AG20443 (cell line): ENCODE measurements at regions not wholly inside any gene's neighbourhood (a gene's known extent, or its start where the extent isn't known, plus 50 kb on each side); places are given as distances from the start of the nearest gene placed in this dataset.
A peak's percentile ranks its signal among the peaks of the same experiment; 100 is the strongest.

Experiments used
- DNase-seq: peaks from one replicate; pipeline ENCODE4 v3.0.0; 2012; ENCODE audit warnings: low spot score, mixed read lengths

GRCh38 chr6:113089056-113089455 is 741.9 kb downstream of the RFPL4B start:
- DNase-seq: no peak

DNA sequence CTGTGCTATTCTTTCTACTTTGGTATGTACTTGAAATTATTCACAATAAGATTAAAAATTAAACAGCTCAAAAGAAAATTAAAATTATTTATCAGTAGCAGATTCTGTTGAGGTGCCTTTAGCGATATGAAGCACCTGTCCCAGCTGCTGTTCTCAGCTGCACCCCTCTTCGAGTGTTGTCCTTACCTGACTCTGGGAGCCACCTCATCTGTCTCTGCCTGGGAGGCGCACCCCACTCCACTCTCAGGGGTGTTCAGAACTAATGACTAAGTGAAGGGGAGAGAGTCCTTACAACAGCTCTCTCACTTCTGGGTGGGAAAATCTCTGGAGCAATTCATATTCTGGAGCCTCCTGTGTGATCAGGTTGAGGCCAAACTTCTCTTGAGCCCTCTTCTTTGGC is 745.7 kb downstream of the RFPL4B start:
- DNase-seq: no peak

DNA sequence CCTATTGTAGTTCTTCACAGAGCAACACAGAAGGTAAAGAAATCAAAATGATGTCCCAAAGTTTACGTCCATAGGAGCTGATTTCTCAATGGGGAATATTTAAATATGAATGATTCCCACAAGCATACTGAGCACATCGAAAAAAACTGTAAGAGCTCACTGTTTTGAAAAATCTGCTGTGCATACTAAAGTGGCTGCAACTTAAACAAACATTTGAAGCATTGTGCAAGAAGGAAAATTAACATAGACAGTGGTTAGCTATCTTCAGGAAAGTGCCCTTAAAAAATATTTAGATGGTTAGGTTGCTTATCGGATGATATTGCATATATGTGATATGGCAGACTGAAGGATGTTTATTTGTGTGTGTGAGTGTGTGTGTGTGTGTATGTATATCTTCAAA is 747.6 kb downstream of the RFPL4B start:
- no peak for DNase-seq

DNA sequence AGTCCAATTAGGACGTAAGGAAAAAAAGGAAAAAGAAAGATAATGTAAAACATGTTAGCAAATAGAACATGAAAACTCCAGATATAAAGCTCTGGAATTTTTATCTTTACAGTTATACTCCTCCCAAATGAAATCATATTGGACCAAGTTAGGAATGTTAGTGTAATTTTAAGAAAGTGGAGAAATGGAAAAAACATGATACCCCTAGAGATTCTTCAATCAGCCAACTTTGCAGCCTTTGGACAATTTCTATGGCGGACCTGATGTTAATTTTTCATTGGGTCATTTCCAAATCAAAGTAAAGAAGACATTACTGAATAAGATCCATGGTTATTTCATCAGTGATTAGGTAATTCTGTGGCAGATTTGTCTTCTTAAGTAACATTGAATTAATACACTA is 748.7 kb downstream of the RFPL4B start:
- DNase-seq: no peak

DNA sequence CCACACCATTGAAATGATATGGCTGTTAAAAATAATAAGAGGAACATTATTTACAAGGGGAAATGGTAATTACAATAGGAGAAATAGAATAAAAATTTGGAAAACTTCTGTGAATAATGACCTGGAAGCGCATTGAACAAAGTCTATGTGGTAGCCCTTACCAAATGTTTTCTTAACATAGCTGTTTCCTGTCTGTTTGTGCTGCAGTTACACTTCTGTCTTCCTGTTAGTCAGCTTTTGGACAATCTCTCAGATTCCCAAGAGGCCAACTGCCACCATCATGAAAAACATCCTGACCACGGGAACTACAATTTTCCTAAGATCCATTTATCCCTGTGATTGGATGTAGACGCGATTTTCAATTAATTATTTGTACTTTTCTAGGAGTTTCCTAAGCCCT is 754.4 kb upstream of the MARCKS start:
- DNase-seq: no peak

- DNase-seq: peak; percentile 23
Observed at GRCh38 chr6:113103634-113104361, 753.3 kb upstream of the MARCKS start.

DNA sequence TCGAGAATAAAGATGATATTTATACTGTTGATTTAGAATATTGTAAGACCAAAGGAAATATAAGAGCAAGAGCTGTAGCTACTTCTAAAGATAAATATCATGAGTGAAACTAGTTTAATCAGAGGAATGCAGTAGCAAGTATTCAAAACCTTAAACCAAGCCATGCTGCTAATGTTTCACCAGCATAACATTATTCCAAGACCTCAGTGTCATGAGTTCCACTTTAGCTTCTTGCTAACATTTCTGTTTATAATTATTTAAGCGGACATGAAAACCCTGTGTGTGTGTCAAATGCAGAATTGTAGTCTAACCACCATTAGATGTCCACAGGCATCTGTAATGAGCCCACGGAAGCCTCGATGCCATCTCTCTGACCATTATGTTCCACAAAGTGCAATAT is 752.6 kb upstream of the MARCKS start:
- no peak for DNase-seq

DNA sequence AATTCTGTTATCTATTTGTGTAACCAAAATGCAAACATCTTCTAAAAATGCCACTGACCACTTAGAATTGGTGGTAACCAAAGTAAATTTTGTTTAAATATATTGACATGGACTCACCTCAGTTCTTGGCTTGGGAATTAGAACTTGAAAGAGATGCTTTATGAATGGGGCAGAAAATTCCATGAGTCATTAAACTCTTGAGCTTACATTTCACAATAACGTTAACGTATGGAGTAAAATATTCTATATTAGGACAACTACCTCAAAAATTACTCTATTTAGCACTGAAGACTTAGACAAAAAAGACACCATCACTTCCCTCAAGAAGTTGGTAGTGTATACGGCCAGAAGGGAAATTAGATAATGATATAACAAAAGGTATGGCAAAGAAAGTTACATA is 752.2 kb upstream of the MARCKS start:
- no peak for DNase-seq

GRCh38 chr6:113110211-113110610 is 746.9 kb upstream of the MARCKS start:
- no peak for DNase-seq

- DNase-seq: no peak
Observed at GRCh38 chr6:113111550-113111949, 745.6 kb upstream of the MARCKS start.

DNA sequence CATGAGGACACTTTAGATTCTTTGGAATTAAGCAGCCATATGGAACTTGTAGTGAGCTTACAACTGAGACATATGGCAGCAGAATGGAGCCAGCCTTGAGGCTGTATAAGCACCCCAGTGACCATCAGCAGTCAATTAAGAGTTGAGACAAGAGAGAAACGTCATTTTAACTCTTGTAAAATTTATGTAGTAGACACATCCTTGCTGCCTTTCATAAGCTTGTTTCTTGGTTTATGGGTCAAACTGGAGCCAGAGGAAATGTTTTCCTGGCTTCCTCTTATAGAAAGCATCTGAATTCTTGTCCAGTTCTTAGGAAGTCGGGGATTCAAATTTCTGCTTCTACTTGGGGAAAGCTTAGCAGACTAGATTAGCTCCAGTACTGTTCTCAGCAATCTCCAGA is 745.1 kb upstream of the MARCKS start:
- DNase-seq: no peak

- DNase-seq: no peak
Observed at GRCh38 chr6:113115196-113115595, 741.9 kb upstream of the MARCKS start.

- peak; percentile 67 for DNase-seq
Observed at GRCh38 chr6:113120224-113120581, 736.9 kb upstream of the MARCKS start.

GRCh38 chr6:113120582-113121285 is 736.4 kb upstream of the MARCKS start:
- DNase-seq: peak; percentile 73

DNA sequence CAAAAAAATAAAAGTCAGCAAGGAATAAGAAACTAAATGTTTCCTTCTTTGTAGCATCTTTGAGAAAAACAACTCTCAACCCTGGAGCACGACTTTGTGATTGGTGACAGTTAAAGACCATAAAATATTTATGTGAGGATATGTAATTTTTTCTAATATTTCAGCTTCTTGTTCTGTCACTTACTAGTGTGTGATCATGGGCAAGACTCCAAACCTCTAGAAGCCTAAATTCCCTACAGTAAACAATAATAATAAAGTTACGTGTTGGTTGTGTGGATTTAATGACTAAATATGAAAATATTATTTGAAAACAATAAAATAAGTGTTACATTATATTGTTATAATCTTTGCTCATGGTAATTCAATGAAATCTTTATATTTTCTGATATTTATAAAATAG is 735.6 kb upstream of the MARCKS start:
- DNase-seq: no peak

GRCh38 chr6:113122060-113122459 is 735.1 kb upstream of the MARCKS start:
- DNase-seq: peak; percentile 69

DNA sequence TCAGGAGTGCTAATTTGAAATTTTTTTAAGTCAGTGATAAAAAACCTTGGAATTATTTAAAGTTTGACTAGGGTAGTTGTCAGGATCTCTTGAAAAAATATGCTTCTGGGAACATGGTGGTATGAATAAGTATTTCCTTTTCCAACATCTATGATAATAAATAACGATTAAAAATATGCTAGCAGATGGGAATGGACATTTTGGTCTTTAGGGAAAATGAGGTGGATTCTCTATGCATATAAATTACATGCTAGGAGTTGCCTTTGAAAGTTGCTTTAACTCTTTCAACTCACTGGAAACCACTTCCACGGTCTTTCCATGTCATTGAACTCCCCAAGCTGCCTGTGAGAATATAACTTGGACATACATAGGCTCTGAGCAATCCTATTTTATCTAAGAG is 731.5 kb upstream of the MARCKS start:
- DNase-seq: no peak

DNA sequence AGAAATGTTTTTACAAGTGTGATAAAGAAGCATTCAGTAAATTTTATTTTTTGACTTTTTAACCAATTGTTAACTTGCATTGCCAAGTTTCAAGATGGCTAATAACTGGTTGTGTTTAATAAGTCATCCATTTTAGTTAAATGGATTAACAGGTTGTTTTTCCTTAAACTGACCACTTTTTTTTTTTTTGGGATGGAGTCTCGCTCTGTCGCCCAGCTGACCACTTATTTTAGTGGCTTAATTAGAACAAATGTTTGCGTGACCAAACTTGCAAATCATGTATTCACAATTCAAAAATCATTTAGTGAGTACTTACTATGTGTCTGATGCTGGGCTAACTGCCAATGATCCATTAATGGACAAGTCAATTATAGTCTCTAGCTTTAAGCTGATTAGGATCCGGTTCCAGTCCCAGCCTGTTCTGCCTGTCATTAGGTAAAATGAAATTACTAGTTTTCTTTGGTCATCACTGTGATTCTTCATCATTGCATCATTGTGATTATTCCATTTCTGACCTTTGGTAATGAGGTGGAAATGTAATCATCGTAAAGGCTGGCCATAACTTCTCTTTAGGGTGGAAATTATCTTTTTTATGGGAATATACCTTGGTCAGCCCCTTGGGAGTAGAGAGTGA is 729.2 kb upstream of the MARCKS start:
- no peak for DNase-seq

DNA sequence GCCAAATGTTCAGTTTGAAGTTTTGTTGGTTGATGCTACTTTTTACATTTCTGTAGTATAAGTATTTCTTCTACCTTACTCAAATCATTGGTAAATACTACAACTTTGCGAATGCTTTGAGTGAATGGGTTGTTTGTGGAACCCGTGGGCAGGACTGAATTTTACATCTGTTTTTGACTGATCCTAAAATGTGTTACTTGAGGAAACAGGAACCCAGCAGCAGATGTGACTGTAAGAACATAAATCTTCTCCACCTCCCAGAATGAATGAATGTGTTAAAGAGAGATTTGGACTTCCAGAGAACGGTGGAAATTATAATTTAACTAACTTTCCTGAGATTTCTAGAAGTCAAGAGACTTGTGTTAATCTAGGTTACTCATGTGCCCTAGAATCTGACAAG is 728.5 kb upstream of the MARCKS start:
- DNase-seq: no peak

GRCh38 chr6:113129991-113130390 is 727.2 kb upstream of the MARCKS start:
- no peak for DNase-seq

- peak; percentile 23 for DNase-seq
Observed at GRCh38 chr6:113137426-113137825, 719.7 kb upstream of the MARCKS start.

DNA sequence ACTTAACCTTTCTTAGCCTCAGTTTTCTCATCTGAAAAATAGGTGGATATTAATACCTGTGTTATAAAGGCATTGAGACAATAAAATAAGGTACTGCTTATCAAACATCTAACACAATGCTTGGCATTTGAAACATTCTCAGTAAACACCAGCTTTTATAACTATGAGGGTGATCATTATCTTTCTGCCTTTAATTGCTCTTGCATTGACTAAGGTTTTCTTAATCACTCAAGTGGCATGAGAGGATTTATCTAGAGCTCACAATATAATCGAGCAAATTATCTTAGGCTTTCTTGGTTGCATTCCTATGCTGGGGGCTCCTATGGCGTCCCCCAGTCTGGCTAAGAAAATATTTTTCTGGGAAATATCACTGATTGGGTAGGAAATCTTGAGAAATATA is 716.4 kb upstream of the MARCKS start:
- DNase-seq: no peak

DNA sequence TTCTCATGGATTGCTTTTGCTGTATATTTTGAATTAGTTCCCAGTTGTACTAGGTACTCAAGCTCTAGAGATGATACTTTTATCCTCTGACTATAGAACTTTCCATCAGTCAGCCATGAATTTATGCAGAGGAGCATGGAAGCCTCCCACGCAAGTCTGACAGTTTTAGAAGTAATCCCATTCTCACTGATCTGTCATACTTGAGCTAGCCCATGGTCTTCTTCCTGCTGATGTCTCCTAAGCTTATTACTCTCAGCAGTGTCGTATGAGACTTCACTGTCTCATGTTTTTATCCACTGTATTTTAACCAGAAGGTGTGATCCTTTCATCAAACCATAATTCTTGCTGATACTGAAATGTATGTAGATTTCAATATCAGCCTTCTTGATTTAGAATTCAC is 715.2 kb upstream of the MARCKS start:
- DNase-seq: no peak
